ENCODE measurements at regions not wholly inside any gene's neighbourhood (a gene's known extent, or its start where the extent isn't known, plus 50 kb on each side); places are given as distances from the start of the nearest gene placed in this dataset.

GRCh38 chr4:12961713-12962112 is 522.4 kb downstream of the RAB28 start:
- H3K4me3 ChIP-seq (ENCODE audit: low read length) = no peak overlapping the region
- H3K9ac ChIP-seq (ENCODE audit: low read length) = no peak overlapping the region
- H4K20me1 ChIP-seq (ENCODE audit: insufficient read depth, low read length) = no peaks in the 10 kb centered on the region
- H3K4me1 ChIP-seq (ENCODE audit: low read length) = peaks cover 17% of the 10 kb centered on the region
- H3K27ac ChIP-seq (ENCODE audit: low read length) = no peak overlapping the region
- no peaks in the 10 kb centered on the region for H3K9me3 ChIP-seq (replicated peaks; ENCODE audit: insufficient read depth, low read length)
- no peaks in the 10 kb centered on the region for H3K27me3 ChIP-seq (replicated peaks; ENCODE audit: insufficient read depth, low read length)
- no peak for TF ChIP-seq EZH2 (optimal IDR thresholded peaks at IDR 0.05; ENCODE audit: low read depth, low read length)
- TF ChIP-seq EZH2phosphoT487 (IDR thresholded peaks at IDR 0.05; ENCODE audit: low read length) = no peak
- no peak for TF ChIP-seq CTCF (IDR thresholded peaks at IDR 0.05; ENCODE audit: low read length)
- no peak for DNase-seq
- H3K79me2 ChIP-seq (ENCODE audit: low read length) = no peaks in the 10 kb centered on the region
- H3K9me2 ChIP-seq (replicated peaks; ENCODE audit: insufficient read depth, low read length) = no peaks in the 10 kb centered on the region
- H3F3A ChIP-seq (ENCODE audit: insufficient read depth, low read length) = no peaks in the 10 kb centered on the region
- no peaks in the 10 kb centered on the region for H3K36me3 ChIP-seq (replicated peaks; ENCODE audit: insufficient read depth, low read length)
- no peak overlapping the region for H2AFZ ChIP-seq (ENCODE audit: low read length)
- no peak overlapping the region for H3K4me2 ChIP-seq (ENCODE audit: low read depth, low read length)

- TF ChIP-seq EZH2 (optimal IDR thresholded peaks at IDR 0.05; ENCODE audit: low read depth, low read length) (no peak), EZH2phosphoT487 (IDR thresholded peaks at IDR 0.05; ENCODE audit: low read length) (no peak), CTCF (IDR thresholded peaks at IDR 0.05; ENCODE audit: low read length) (no peak)
- H3K27me3 ChIP-seq (replicated peaks; ENCODE audit: insufficient read depth, low read length) = no peaks in the 10 kb centered on the region
- no peak overlapping the region for H2AFZ ChIP-seq (ENCODE audit: low read length)
Measured at GRCh38 chr4:12958436-12958835, 525.7 kb downstream of the RAB28 start.

GRCh38 chr4:12957108-12957507 is 527.0 kb downstream of the RAB28 start:
- H3K79me2 ChIP-seq (ENCODE audit: low read length) = no peaks in the 10 kb centered on the region
- H3K36me3 ChIP-seq (replicated peaks; ENCODE audit: insufficient read depth, low read length) = no peaks in the 10 kb centered on the region
- no peak overlapping the region for H3K27ac ChIP-seq (ENCODE audit: low read length)
- no peak for TF ChIP-seq CTCF (IDR thresholded peaks at IDR 0.05; ENCODE audit: low read length)
- no peaks in the 10 kb centered on the region for H3F3A ChIP-seq (ENCODE audit: insufficient read depth, low read length)
- H3K9me3 ChIP-seq (replicated peaks; ENCODE audit: insufficient read depth, low read length) = no peaks in the 10 kb centered on the region
- no peak for DNase-seq
- H3K4me2 ChIP-seq (ENCODE audit: low read depth, low read length) = no peak overlapping the region
- no peaks in the 10 kb centered on the region for H3K4me1 ChIP-seq (ENCODE audit: low read length)
- H3K9ac ChIP-seq (ENCODE audit: low read length) = no peak overlapping the region
- no peaks in the 10 kb centered on the region for H3K9me2 ChIP-seq (replicated peaks; ENCODE audit: insufficient read depth, low read length)
- H3K27me3 ChIP-seq (replicated peaks; ENCODE audit: insufficient read depth, low read length) = no peaks in the 10 kb centered on the region
- H3K4me3 ChIP-seq (ENCODE audit: low read length) = no peak overlapping the region
- no peak overlapping the region for H2AFZ ChIP-seq (ENCODE audit: low read length)
- no peaks in the 10 kb centered on the region for H4K20me1 ChIP-seq (ENCODE audit: insufficient read depth, low read length)

More at GRCh38 chr4:12958436-12958835, 525.7 kb downstream of the RAB28 start:
- Histone ChIP-seq H3K9me3 (replicated peaks; ENCODE audit: insufficient read depth, low read length) (no peaks in the 10 kb centered on the region), H3K27ac (ENCODE audit: low read length) (no peak overlapping the region), H3K4me1 (ENCODE audit: low read length) (no peaks in the 10 kb centered on the region), H3K4me3 (ENCODE audit: low read length) (no peak overlapping the region), H4K20me1 (ENCODE audit: insufficient read depth, low read length) (no peaks in the 10 kb centered on the region), H3K36me3 (replicated peaks; ENCODE audit: insufficient read depth, low read length) (no peaks in the 10 kb centered on the region), H3K79me2 (ENCODE audit: low read length) (no peaks in the 10 kb centered on the region), H3K9ac (ENCODE audit: low read length) (no peak overlapping the region), H3K4me2 (ENCODE audit: low read depth, low read length) (no peak overlapping the region), H3F3A (ENCODE audit: insufficient read depth, low read length) (no peaks in the 10 kb centered on the region), H3K9me2 (replicated peaks; ENCODE audit: insufficient read depth, low read length) (no peaks in the 10 kb centered on the region)
- DNase-seq = no peak
